Transverse colon (tissue), 3 donors: ENCODE measurements at regions not wholly inside any gene's neighbourhood (a gene's known extent, or its start where the extent isn't known, plus 50 kb on each side); places are given as distances from the start of the nearest gene placed in this dataset.

Source experiments
- CTCF ChIP-seq, 5 experiments: fragments of 200-600 bp in 3 of 5; fragments of 450-650 bp in 2 of 5; sonication (generic) in 3 of 5; IDR thresholded peaks; 1 replicate in 2 of 5; 2 replicates in 3 of 5; pipeline ENCODE4 v1.5.1; 2016 to 2017; ENCODE audit warnings: antibody characterized with exemption in 5 of 5, inconsistent platforms in 3 of 5, mild to moderate bottlenecking in 2 of 5, moderate library complexity in 1 of 5
- EP300 ChIP-seq: sonication (generic); formaldehyde crosslinking; IDR thresholded peaks from one replicate; pipeline ENCODE4 v1.6.1; 2017; ENCODE audit warnings: antibody characterized with exemption, low read depth
- POLR2A ChIP-seq: fragments of 450-650 bp; IDR thresholded peaks from one replicate; pipeline ENCODE4 v1.6.1; 2016; ENCODE audit warnings: antibody characterized with exemption, mild to moderate bottlenecking, moderate library complexity

- TF ChIP-seq CTCF (IDR thresholded peaks at IDR 0.05) = no peak
- TF ChIP-seq POLR2A = no peak
- no peak for TF ChIP-seq EP300
Measured at GRCh38 chr22:48418831-48419230, 1408.8 kb downstream of the BRD1 start.
